Stimulated activated CD4-positive, alpha-beta T cell treated with anti-CD3 and anti-CD28 coated beads, Interleukin-2, amount 100 ng/mL, for 48 hours (primary cell): ENCODE measurements at regions not wholly inside any gene's neighbourhood (a gene's known extent, or its start where the extent isn't known, plus 50 kb on each side); places are given as distances from the start of the nearest gene placed in this dataset.
"Not testable (repeated sequence)": the region's sequence is repeated elsewhere in the genome, so short reads cannot be mapped to it uniquely, and the experiment has no call there.

Source experiments
- DNase-seq, 2 donors: peaks; one replicate each; pipeline ENCODE4 v3.0.0-alpha.2; 2020

DNA sequence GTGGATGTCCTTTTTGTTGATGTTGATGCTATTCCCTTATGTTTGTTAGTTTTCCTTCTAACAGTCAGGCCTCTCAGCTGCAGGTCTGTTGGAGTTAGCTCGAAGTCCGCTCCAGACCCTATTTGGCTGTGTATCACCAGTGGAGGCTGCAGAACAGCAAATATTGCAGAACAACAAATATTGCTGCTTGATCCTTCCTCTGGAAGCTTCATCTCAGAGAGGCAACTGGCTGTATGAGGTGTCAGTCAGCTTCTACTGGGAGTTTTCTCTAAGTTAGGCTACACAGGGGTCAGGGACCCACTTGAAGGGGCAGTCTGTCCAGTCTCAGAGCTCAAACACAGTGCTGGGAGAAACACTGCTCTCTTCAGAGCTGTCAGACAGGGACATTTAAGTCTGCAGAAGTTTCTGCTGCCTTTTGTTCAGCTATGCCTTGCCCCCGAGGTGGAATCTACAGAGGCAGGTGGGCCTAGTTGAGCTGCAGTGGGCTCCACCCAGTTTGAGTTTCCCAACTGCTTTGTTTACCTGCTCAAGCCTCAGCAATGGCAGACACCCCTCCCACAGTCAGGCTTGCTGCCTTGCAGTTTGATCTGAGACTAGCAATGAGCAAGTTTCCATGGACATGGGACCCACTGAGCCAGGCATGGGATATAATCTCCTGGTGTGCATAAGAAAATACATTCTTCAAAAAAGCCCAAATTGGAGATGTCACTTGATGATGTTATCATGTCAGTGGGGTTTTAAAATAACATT lies 99.5 kb downstream of the KDM5D start:
- DNase-seq: no peak

DNA sequence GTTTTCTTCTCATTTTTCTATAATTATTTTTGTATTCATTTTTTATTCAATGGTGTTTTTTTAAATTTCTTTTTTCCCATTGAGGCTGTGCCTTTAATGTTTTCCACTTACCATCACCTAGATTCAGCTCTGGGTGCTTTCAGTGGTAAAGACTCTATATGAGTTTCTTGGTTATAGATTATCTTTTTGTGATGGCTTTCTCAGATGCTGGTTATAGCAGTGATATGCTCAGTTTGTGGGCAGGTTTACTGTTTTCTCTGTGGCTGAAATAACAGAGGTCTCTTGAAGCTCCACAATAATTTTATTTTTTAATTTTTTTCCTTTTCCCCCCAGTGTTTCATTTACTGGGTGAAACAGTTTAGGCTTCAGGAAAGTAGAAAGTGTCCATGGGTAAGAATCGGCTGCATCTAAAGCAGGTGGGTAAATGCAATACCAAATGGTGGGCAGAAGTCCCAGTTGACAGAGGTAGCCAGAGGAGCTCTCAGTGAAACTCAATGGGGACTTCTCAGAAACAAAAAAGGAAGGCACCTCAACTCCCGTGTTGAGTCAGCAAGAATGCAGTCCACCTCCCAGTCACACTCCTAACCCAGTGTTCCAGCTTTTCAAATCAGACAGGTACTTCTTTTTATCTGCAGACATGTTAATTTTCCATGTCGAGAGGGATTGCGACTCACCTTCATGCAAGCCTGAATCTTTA lies 106.7 kb downstream of the KDM5D start:
- no peak for DNase-seq

DNA sequence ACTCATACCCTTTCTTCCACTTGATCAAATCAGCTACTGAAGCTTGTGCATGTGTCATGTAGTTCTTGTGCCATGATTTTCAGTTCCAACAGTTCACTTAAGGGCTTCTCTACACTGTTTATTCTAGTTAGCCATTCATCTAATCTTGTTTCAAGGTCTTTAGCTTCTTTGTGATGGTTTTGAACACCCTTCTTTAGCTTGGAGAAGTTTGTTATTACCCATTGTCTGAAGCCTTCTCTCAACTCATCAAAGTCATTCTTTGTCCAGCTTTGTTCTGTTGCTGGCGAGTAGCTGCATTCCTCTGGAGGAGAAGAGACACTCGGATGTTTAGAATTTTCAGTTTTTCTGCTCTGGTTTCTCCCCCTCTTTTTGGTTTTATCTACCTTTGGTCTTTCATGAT lies 115.6 kb downstream of the KDM5D start:
- no peak for DNase-seq

DNA sequence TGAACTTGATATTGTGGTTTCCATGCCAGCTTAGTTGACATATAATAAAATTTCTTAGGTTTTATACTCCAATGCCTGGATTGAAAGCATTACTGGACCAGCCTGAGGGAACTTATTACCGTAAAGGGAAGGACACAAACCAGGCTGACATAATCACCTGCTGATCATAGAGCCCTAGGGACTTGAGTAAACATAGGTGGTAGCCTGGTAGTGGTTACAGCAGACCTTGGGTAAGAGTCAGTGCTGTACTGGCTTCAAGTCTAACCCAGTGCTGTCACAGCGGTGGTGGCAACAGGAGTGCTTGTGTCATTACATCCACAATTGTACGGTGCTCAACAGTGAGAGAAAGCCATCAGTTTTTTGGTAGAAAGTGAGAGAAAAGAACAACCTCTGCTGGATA lies 122.1 kb downstream of the KDM5D start:
- no peak for DNase-seq

DNA sequence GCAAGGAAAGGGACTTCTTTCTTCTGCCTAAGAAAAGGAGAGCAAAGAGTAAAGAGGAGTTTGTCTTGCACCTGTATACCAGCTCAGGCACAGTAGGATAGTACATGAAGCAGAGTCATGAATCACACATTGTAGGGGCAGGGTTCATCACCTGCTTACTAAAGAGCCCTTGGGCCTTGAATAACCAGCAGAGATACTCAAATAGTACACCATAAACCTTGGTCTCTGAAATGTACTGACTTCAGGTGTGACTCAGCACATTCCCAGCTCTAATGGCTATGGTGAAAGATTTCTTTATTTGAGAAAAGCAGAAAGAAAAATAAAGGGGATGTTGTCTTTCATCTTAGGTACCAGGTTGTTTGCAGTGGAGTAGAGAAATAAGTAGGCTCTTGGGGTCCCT lies 122.8 kb downstream of the KDM5D start:
- no peak for DNase-seq

DNA sequence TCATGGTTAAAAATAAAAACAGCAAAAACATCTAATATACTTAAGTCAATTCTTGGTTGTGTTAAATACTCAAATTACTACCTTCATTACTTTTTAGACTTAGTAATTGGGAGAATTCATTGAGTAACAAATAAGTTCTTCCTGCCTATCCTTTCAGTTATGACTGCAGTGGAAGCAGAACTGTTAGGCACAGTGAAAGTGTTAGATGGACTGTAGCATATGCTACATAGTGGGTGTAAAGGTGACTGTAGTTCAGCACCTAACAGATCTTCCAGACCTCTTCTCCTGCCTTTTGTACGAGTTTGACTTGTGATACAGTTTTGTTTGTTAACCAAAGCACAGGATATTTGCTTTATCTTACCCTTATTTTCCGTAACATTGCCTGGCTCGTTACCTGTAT lies 143.4 kb downstream of the KDM5D start:
- no peak for DNase-seq

DNA sequence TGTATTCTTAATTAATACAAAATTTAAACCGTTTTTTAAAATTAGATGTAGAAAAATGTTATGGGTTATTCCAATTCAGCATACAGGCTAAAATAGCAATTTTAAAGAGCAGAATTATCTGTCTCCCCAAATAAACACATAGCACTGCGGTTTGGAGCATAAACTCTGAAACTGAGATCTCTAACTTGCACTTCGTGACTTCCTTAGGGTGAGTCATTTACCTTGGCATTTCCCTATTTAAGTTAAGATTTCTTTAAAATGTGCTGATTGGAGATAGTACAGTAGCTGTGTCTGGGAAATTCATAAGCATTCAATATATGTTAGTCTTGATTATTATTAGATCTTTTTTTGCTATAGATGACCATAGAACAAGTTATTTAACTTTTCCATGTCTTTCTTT lies 143.8 kb downstream of the KDM5D start:
- no peak for DNase-seq

DNA sequence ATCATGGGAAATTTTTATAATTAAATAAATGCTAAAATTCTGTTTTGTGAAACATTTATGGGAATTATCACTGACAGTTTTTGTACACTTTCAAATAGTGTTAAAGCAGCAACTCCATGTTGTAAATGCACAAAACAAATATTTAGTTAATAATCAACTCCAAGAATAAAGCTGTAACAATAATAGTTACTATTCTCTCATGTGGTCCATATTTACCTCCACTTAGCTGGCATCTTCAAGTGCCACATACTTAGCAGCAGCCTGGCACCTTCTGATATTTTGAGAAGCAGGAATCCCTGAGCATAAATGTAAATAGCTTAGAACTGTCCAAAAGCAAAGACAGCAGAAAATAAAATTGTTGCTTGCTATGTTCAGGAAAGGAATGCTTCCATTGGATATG lies 154.3 kb downstream of the KDM5D start:
- DNase-seq: no peak

DNA sequence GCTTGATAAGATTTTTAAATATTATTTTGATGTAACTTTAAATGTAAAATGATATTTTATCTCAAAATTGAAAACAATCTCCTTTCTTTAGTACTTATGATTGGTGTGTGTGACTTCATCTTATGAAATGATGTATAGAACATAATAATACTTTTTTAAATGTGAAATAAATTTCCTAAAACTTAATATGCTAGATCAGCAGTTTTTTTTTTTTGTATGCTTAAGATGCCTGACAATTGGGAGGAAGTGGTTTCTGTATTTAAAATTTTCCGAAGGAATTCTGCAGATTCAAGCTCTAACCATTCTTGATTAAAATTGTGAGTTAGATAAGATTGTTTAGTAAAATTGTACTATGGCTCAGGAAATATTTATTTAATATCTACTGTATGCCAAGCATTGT lies 154.9 kb downstream of the KDM5D start:
- DNase-seq: no peak

DNA sequence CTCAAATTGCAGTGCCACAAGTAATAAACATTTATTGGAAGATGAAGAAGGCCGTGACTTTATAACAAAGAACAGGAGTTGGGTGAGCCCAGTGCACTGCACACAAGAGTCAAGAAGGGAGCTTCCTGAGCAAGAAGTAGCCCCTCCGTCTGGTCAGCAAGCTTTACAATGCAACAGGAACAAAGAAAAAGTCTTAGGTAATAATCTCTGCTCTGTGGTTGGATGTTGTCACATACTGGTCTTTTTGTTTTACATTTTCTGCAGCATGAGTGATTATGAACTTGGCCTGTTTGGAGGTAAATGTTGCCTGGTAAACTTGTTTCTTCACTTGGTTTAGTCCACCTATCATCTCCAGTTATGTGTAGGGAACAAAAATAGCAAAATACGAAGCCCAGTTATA lies 157.2 kb downstream of the KDM5D start:
- no peak for DNase-seq

DNA sequence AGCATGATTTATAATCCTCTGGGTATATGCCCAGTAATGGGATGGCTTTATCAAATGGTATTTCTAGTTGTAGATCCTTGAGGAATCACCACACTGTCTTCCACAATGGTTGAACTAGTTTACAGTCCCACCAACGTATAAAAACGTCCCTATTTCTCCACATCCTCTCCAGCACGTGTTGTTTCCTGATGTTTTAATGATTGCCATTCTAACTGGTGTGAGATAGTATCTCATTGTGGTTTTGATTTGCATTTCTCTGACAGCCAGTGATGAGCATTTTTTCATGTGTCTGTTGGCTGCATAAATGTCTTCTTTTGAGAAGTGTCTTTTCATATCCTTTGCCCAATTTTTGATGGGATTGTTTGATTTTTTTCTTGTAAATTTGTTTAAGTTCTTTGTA lies 163.5 kb downstream of the KDM5D start:
- DNase-seq: not testable (repeated sequence)

DNA sequence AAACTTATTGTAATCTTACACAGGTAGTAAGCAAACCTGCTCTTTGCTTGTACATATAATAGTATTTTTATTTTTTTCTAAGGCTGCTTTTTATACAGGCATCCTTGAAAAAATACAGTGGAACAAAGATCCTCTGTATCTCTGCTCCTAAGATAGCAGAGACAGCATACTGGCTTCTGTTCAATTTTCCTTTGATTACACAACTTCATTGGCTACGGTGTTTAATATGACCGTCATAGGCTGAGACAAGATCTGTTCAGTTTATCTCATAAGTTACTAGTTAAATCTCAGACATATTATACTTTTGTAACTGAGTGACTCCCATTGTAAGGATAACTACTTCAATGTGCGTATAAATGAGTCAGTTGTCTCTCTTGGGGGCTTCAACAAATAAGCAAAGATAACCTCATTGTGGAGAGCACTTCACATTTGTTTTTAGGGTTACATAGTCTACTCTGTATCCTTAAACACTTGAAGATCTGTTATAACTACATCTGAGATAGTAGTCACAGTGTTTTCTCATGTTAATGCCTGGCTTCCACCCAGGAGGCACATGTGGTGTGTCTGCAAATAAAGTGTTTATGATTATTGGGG lies 166.1 kb downstream of the KDM5D start:
- DNase-seq: no peak

DNA sequence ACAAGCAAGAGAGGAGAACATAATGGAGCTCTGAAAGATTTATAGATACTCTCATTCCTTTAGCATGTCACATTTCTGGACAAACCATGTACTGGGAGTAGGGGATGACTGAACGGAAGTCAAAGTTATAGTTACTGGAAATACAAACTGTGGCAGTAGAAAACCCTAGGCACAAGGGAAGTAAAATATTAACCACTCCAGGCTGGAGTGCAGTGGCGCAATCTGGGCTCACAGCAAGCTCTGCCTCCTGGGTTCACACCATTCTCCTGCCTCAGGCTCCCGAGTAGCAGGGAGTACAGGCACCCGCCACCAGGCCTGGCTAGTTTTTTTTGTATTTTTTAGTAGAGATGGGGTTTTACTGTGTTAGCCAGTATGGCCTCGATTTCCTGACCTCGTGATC lies 167.3 kb downstream of the KDM5D start:
- DNase-seq: no peak

DNA sequence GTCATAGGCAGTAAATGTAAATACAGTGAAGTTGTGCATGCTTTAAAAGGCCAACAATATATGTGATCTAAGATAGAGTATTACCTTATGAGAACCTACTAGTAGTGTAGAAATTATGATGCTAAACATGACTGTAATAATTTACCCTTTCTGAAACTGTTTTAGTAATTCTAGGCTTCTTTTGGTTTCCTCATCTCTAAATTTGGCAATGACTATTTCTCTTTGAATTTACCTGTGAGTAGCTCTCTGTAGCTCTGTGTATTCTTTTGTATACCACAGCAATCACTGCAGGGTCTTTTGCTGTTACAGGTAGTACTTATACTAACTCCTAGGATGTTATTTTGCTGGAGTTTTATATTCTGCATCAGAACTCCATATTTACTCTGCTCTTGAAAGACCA lies 169.6 kb downstream of the KDM5D start:
- no peak for DNase-seq

DNA sequence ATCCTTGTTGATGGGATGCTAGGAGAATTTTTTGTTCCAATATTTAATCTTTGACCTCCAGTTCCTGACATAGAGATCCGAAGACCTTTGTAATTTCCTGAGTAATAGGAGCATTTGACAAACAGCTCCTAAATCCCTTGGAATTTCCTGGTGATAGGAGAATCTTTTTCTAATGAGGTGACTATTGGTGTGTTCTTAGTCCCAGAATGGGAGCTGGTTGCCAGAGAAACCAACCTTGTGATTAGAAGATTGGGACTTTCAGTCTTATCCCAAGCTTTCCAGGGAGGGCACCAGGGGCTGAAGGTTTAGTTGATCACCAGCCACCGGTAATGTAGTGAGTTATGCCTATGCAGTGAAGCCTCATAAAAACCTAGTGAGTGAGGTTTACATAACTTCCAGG lies 170.9 kb downstream of the KDM5D start:
- DNase-seq: no peak

DNA sequence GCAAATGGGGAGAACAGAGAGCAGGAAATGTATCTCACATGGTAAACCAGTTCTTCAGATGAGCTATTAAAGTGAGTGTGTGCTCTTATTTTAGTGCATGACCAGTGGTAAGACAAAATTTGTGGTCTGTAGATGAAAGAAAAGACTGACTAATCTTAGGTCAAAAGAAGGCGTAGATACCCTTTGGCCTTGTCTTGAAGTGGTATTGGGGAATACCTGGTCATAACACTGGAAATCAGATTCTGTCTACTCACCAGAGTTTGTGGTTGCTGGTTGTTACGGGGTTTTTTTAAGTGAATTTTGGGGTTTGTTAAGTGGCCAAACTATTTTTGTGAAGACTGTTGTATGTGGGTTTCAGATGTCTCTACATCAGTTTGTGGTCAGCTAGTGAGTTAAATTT lies 173.5 kb downstream of the KDM5D start:
- DNase-seq: no peak

DNA sequence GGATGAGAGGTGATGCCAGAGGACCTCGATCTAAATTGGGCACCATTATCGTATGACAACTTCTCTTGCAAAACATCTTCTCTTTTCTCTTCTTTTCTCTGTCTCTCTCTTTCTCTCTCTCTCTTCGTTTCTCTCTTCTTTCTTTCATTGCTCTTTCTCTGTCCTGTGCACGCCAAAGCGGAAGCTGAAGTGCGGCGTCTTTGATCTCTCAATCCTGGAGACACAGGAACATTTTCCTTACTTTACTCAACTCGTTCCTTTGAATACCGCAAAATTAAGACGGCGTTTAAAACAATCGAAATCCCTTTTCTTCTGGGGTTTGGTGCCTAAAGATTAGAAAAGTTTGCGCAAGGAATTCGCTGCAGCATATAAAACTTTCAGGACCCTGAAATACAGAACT lies 176.6 kb downstream of the KDM5D start:
- no peak for DNase-seq

DNA sequence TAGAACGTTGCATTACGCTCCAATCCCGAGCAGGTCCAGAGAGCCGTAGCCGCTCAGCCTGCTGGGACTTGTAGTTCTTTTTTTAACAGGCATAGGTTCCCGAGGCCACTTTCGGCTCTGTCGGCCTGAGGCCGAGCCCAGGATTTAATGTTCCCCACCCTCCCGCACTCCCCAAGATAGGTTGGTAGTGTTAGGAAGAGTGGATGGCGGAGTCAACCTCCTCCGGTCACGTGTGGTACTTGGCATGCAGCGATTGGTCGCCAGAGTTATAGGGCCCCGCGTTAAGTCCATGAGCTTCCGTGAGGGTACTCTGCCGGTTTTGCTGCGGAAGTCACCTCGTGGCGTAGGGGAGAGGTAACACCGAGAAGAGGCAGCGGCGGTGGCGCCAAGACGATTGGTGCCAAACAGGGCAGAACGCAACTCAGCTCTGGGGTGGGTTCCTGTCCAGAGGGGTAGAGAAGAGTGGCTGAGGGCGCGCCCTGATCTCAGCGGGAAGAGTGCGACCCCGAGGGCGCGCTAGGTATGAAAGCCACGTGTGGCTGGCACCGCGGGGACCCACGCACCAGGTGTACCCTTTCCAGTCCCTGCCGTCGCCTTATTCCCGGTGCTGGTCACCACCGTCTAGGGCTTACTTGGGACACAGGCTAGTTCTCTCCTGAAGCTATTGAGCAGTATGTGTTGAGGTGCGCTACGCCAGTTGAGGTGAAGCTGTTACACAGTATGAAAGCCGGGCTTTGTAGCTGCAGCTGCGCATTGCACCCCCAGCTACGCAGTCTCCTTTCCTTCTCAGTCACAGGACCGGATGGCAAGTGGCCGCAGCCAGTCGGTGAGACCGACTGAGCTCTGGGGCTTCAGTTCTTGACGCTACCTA lies 177.2 kb downstream of the KDM5D start:
- peak in 1 of 2 donors; percentile 61 for DNase-seq

DNA sequence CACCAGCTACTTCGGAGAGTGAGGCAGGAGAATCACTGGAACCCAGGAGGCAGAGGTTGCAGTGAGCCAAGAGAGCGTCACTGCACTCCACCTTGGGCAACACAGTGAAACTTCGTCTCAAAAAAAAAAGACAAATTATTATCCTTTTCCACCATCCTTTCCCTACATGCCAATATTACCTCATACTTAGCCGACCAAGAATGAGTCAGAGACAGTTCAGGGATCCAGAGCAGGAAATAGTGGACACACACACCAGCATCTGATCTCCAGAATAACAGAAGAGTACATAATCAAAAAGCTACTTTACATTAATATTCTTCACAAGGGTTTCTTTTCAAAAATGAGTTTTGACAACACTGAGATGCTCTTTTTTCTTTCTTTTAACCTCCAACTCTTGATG lies 185.4 kb downstream of the KDM5D start:
- DNase-seq: no peak

DNA sequence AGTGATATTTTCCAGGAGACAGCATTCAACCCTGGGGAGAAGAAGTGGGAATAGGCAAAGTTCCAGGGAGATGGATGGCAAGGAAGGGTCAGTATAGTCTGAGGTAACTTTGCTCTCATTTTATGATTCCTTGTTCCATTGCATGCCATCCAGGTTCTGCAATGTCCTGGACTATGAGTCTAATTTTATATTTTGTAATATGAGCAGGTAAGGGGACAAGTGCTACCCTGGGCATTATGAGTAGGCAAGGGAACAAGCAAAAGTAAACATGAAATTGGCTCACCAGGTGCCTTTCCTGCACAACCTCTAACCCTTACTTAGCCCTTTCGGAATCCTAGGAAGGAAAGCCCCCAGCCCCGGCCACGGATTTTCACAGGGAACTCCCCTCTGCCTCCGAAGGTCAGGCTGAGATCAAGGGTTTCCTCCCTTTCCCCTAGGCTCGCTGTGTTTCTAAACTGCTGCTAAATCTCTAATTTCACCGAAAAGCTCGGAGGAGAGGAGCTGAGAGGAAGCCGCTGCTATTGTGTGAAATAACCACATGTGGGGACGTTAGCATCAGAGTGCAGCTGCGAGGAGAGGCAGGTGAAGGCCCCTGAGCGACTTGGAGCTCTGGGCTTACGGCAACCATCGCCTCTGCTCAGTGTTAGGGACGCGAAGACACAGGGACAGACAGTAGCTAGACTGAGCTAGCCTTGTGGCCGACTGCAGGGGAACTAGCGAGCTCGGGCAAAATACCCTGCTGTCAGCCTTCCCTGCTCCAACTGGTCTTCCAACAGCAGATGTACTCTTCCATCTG lies 194.7 kb downstream of the KDM5D start:
- DNase-seq: no peak

DNA sequence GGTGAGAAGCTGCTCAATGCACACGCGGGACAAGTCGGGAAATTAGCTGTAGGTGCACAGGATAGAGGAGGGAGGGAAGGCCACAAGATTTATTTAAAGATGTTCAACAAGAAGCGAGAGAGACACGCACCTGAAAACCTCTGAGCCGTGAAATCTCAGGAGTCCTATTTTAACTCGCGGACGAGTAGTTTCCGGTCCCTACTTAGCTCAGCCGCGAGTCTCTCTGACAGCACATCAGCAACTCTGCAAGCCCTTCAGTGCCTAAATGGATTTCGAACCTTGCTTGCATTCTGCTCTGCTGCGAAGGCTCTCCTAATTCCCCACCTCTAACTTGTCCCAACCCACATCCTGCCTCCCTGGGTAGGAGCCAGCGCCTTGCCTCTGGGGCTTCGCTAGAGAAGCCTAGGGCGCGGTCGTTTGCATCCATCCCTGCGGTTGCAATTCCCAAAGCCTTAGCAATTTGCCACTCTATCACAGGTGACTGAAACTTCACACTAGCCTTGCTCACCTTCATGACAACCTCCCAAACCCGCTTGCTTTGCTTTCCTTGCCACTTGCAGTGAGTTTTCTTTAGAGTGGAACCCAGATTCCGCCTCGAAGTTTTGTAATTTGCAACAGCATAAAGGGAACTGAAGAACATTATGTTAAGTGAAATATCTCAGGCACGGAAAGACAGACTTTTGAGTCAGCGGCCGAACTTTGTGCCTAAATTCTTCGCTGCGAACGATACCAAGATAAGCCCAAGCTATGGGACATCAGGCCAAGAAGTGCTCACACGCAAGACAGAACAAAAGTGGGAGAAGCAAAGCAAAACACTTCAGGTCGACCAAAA lies 202.8 kb downstream of the KDM5D start:
- no peak for DNase-seq

DNA sequence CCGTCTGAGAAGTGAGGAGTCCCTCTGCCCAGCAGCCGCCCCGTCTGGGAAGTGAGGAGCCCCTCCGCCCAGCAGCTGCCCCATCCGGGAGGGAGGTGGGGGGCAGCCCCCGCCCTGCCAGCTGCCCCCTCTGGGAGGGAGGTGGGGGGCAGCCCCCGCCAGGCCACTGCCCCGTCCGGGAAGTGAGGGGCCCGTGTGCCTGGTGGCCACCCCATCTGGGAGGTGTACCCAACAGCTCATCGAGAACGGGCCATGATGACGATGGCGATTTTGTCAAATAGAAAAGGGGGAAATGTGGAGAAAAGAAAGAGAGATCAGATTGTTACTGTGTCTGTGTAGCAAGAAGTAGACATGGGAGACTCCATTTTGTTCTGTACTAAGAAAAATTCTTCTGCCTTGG lies 208.8 kb downstream of the KDM5D start:
- DNase-seq: not testable (repeated sequence)
